ENCODE measurements at regions not wholly inside any gene's neighbourhood (a gene's known extent, or its start where the extent isn't known, plus 50 kb on each side); places are given as distances from the start of the nearest gene placed in this dataset.
"Not testable (repeated sequence)": the region's sequence is repeated elsewhere in the genome, so short reads cannot be mapped to it uniquely, and the experiment has no call there.

- WGBS, 2 donors, result 78 to 90% methylated on average over 11 of the region's 11 CpGs
- H3K27ac ChIP-seq (ENCODE audit: low read depth in 1 of 2, low read length in 2 of 2); H3K9me3 ChIP-seq (ENCODE audit: control insufficient read depth, low read length); H3K4me3 ChIP-seq (ENCODE audit: low read length in 2 of 2); H3K4me1 ChIP-seq (ENCODE audit: control insufficient read depth in 1 of 2, insufficient read depth in 2 of 2, low read length in 2 of 2); H3K36me3 ChIP-seq (ENCODE audit: control insufficient read depth in 1 of 2, insufficient read depth in 2 of 2, low read length in 1 of 2); DNase-seq; intact Hi-C loops (cut with DNase I); H3K27me3 ChIP-seq (ENCODE audit: control insufficient read depth in 1 of 2, insufficient read depth in 2 of 2, low read length in 1 of 2); ATAC-seq (ENCODE audit: low FRiP score): not testable (repeated sequence)
These were observed 57.4 kb downstream of the FTHL17 start for GRCh38 chrX:31014474-31014873.

GRCh38 chrX:31012509-31013025 lies 59.3 kb downstream of the FTHL17 start:
- intact Hi-C loops (cut with DNase I), result no loop called here
- WGBS, 2 donors, result 79 to 82% methylated on average over 6 of the region's 6 CpGs

GRCh38 chrX:31007321-31007720 lies 64.5 kb downstream of the FTHL17 start:
- intact Hi-C loops (cut with DNase I), result no loop called here

More at GRCh38 chrX:31012509-31013025, 59.3 kb downstream of the FTHL17 start:
- Histone ChIP-seq H3K36me3 (ENCODE audit: control insufficient read depth in 1 of 2, insufficient read depth in 2 of 2, low read length in 1 of 2) (no peaks in the 10 kb centered on the region), H3K9me3 (ENCODE audit: control insufficient read depth, low read length) (no peaks in the 10 kb centered on the region), H3K27ac (ENCODE audit: low read depth in 1 of 2, low read length in 2 of 2) (no peak overlapping the region), H3K4me1 (ENCODE audit: control insufficient read depth in 1 of 2, insufficient read depth in 2 of 2, low read length in 2 of 2) (no peaks in the 10 kb centered on the region), H3K4me3 (ENCODE audit: low read length in 2 of 2) (no peak overlapping the region), H3K27me3 (ENCODE audit: control insufficient read depth in 1 of 2, insufficient read depth in 2 of 2, low read length in 1 of 2) (no peaks in the 10 kb centered on the region)
- ATAC-seq (ENCODE audit: low FRiP score) (no peak), DNase-seq (no peak)

GRCh38 chrX:31006027-31006426 lies 65.8 kb downstream of the FTHL17 start:
- no peaks in the 10 kb centered on the region for H3K9me3 ChIP-seq (ENCODE audit: control insufficient read depth, low read length)
- no peak for ATAC-seq (ENCODE audit: low FRiP score)
- no peak for DNase-seq
- 72 to 89% methylated on average over 2 of the region's 2 CpGs for WGBS, 2 donors
- H3K4me1 ChIP-seq (ENCODE audit: control insufficient read depth in 1 of 2, insufficient read depth in 2 of 2, low read length in 2 of 2), result no peaks in the 10 kb centered on the region
- H3K36me3 ChIP-seq (ENCODE audit: control insufficient read depth in 1 of 2, insufficient read depth in 2 of 2, low read length in 1 of 2), result no peaks in the 10 kb centered on the region
- no peak overlapping the region for H3K4me3 ChIP-seq (ENCODE audit: low read length in 2 of 2)
- intact Hi-C loops (cut with DNase I), result no loop called here
- H3K27ac ChIP-seq (ENCODE audit: low read depth in 1 of 2, low read length in 2 of 2), result no peak overlapping the region
- no peaks in the 10 kb centered on the region for H3K27me3 ChIP-seq (ENCODE audit: control insufficient read depth in 1 of 2, insufficient read depth in 2 of 2, low read length in 1 of 2)

More at GRCh38 chrX:31007321-31007720, 64.5 kb downstream of the FTHL17 start:
- H3K4me3 ChIP-seq (ENCODE audit: low read length in 2 of 2), result no peak overlapping the region
- H3K27ac ChIP-seq (ENCODE audit: low read depth in 1 of 2, low read length in 2 of 2), result no peak overlapping the region
- no peaks in the 10 kb centered on the region for H3K36me3 ChIP-seq (ENCODE audit: control insufficient read depth in 1 of 2, insufficient read depth in 2 of 2, low read length in 1 of 2)
- H3K27me3 ChIP-seq (ENCODE audit: control insufficient read depth in 1 of 2, insufficient read depth in 2 of 2, low read length in 1 of 2), result no peaks in the 10 kb centered on the region
- H3K4me1 ChIP-seq (ENCODE audit: control insufficient read depth in 1 of 2, insufficient read depth in 2 of 2, low read length in 2 of 2), result no peaks in the 10 kb centered on the region
- ATAC-seq (ENCODE audit: low FRiP score), result no peak
- H3K9me3 ChIP-seq (ENCODE audit: control insufficient read depth, low read length), result no peaks in the 10 kb centered on the region
- WGBS, 2 donors, result 20 to 25% methylated on average over 4 of the region's 4 CpGs
- no peak for DNase-seq

GRCh38 chrX:30997411-30997810 lies 74.4 kb downstream of the FTHL17 start:
- Histone ChIP-seq H3K4me1 (ENCODE audit: control insufficient read depth in 1 of 2, insufficient read depth in 2 of 2, low read length in 2 of 2) (no peaks in the 10 kb centered on the region), H3K9me3 (ENCODE audit: control insufficient read depth, low read length) (no peaks in the 10 kb centered on the region), H3K4me3 (ENCODE audit: low read length in 2 of 2) (no peak overlapping the region), H3K36me3 (ENCODE audit: control insufficient read depth in 1 of 2, insufficient read depth in 2 of 2, low read length in 1 of 2) (no peaks in the 10 kb centered on the region), H3K27ac (ENCODE audit: low read depth in 1 of 2, low read length in 2 of 2) (no peak overlapping the region), H3K27me3 (ENCODE audit: control insufficient read depth in 1 of 2, insufficient read depth in 2 of 2, low read length in 1 of 2) (no peaks in the 10 kb centered on the region)
- intact Hi-C loops (cut with DNase I), result no loop called here
- no peak for ATAC-seq (ENCODE audit: low FRiP score)
- WGBS, 2 donors, result 47 to 53% methylated on average over 6 of the region's 6 CpGs
- DNase-seq, result no peak

GRCh38 chrX:30995705-30996104 lies 76.1 kb downstream of the FTHL17 start:
- WGBS, 2 donors, result 91 to 98% methylated on average over 3 of the region's 3 CpGs

GRCh38 chrX:30995060-30995700 lies 76.7 kb downstream of the FTHL17 start:
- Histone ChIP-seq H3K36me3 (ENCODE audit: control insufficient read depth in 1 of 2, insufficient read depth in 2 of 2, low read length in 1 of 2) (no peaks in the 10 kb centered on the region), H3K9me3 (ENCODE audit: control insufficient read depth, low read length) (no peaks in the 10 kb centered on the region), H3K4me3 (ENCODE audit: low read length in 2 of 2) (no peak overlapping the region), H3K4me1 (ENCODE audit: control insufficient read depth in 1 of 2, insufficient read depth in 2 of 2, low read length in 2 of 2) (no peaks in the 10 kb centered on the region), H3K27ac (ENCODE audit: low read depth in 1 of 2, low read length in 2 of 2) (no peak overlapping the region), H3K27me3 (ENCODE audit: control insufficient read depth in 1 of 2, insufficient read depth in 2 of 2, low read length in 1 of 2) (no peaks in the 10 kb centered on the region)
- WGBS, 2 donors, result 67 to 87% methylated on average over 1 of the region's 1 CpG
- no peak for DNase-seq
- intact Hi-C loops (cut with DNase I), result no loop called here
- no peak for ATAC-seq (ENCODE audit: low FRiP score)

More at GRCh38 chrX:30995705-30996104, 76.1 kb downstream of the FTHL17 start:
- Histone ChIP-seq H3K27ac (ENCODE audit: low read depth in 1 of 2, low read length in 2 of 2) (no peak overlapping the region), H3K4me3 (ENCODE audit: low read length in 2 of 2) (no peak overlapping the region), H3K9me3 (ENCODE audit: control insufficient read depth, low read length) (no peaks in the 10 kb centered on the region), H3K27me3 (ENCODE audit: control insufficient read depth in 1 of 2, insufficient read depth in 2 of 2, low read length in 1 of 2) (no peaks in the 10 kb centered on the region), H3K36me3 (ENCODE audit: control insufficient read depth in 1 of 2, insufficient read depth in 2 of 2, low read length in 1 of 2) (no peaks in the 10 kb centered on the region), H3K4me1 (ENCODE audit: control insufficient read depth in 1 of 2, insufficient read depth in 2 of 2, low read length in 2 of 2) (no peaks in the 10 kb centered on the region)
- DNase-seq, result no peak
- no peak for ATAC-seq (ENCODE audit: low FRiP score)
- intact Hi-C loops (cut with DNase I), result no loop called here

- ATAC-seq (ENCODE audit: low FRiP score); intact Hi-C loops (cut with DNase I); H3K27ac ChIP-seq (ENCODE audit: low read depth in 1 of 2, low read length in 2 of 2); H3K9me3 ChIP-seq (ENCODE audit: control insufficient read depth, low read length); DNase-seq; H3K4me1 ChIP-seq (ENCODE audit: control insufficient read depth in 1 of 2, insufficient read depth in 2 of 2, low read length in 2 of 2); H3K36me3 ChIP-seq (ENCODE audit: control insufficient read depth in 1 of 2, insufficient read depth in 2 of 2, low read length in 1 of 2); H3K4me3 ChIP-seq (ENCODE audit: low read length in 2 of 2); H3K27me3 ChIP-seq (ENCODE audit: control insufficient read depth in 1 of 2, insufficient read depth in 2 of 2, low read length in 1 of 2): not testable (repeated sequence)
- WGBS, 2 donors, result 95 to 100% methylated on average over 1 of the region's 1 CpG
These were observed 77.8 kb downstream of the FTHL17 start for GRCh38 chrX:30994018-30994417.

- H3K4me3 ChIP-seq (ENCODE audit: low read length in 2 of 2), result no peak overlapping the region
- 13 to 34% methylated on average over 4 of the region's 4 CpGs for WGBS, 2 donors
- no peaks in the 10 kb centered on the region for H3K4me1 ChIP-seq (ENCODE audit: control insufficient read depth in 1 of 2, insufficient read depth in 2 of 2, low read length in 2 of 2)
- no peak for DNase-seq
- intact Hi-C loops (cut with DNase I), result no loop called here
- H3K9me3 ChIP-seq (ENCODE audit: control insufficient read depth, low read length), result no peaks in the 10 kb centered on the region
- H3K36me3 ChIP-seq (ENCODE audit: control insufficient read depth in 1 of 2, insufficient read depth in 2 of 2, low read length in 1 of 2), result no peaks in the 10 kb centered on the region
- H3K27me3 ChIP-seq (ENCODE audit: control insufficient read depth in 1 of 2, insufficient read depth in 2 of 2, low read length in 1 of 2), result no peaks in the 10 kb centered on the region
- ATAC-seq (ENCODE audit: low FRiP score), result no peak
- no peak overlapping the region for H3K27ac ChIP-seq (ENCODE audit: low read depth in 1 of 2, low read length in 2 of 2)
These were observed 79.4 kb downstream of the FTHL17 start for GRCh38 chrX:30992381-30992904.

Measured in aorta (tissue), 5 donors.